ENCODE measurements at regions not wholly inside any gene's neighbourhood (a gene's known extent, or its start where the extent isn't known, plus 50 kb on each side); places are given as distances from the start of the nearest gene placed in this dataset.

- no peak for TF ChIP-seq CTCF (IDR thresholded peaks at IDR 0.05; ENCODE audit: low read depth, low read length)
- no peak for DNase-seq
- Histone ChIP-seq H3K27me3 (ENCODE audit: insufficient read depth, low read depth, severe bottlenecking) (no peaks in the 10 kb centered on the region), H3K36me3 (no peaks in the 10 kb centered on the region), H3K27ac (no peak overlapping the region), H3K4me3 (ENCODE audit: low read depth, low read length) (no peak overlapping the region), H3K9me3 (ENCODE audit: severe bottlenecking) (no peaks in the 10 kb centered on the region)
Observed at GRCh38 chr17:36818134-36818825, 119.0 kb upstream of the LHX1 start.

GRCh38 chr17:36823850-36824677 is 113.2 kb upstream of the LHX1 start:
- H3K9me3 ChIP-seq (ENCODE audit: severe bottlenecking) = no peaks in the 10 kb centered on the region
- TF ChIP-seq CTCF (IDR thresholded peaks at IDR 0.05; ENCODE audit: low read depth, low read length) = no peak
- no peak for DNase-seq
- no peaks in the 10 kb centered on the region for H3K36me3 ChIP-seq
- no peak overlapping the region for H3K27ac ChIP-seq
- no peak overlapping the region for H3K4me3 ChIP-seq (ENCODE audit: low read depth, low read length)
- no peaks in the 10 kb centered on the region for H3K27me3 ChIP-seq (ENCODE audit: insufficient read depth, low read depth, severe bottlenecking)

GRCh38 chr17:36824678-36825101 is 112.6 kb upstream of the LHX1 start:
- no peaks in the 10 kb centered on the region for H3K27me3 ChIP-seq (ENCODE audit: insufficient read depth, low read depth, severe bottlenecking)
- no peak overlapping the region for H3K4me3 ChIP-seq (ENCODE audit: low read depth, low read length)
- H3K36me3 ChIP-seq = no peaks in the 10 kb centered on the region
- no peaks in the 10 kb centered on the region for H3K9me3 ChIP-seq (ENCODE audit: severe bottlenecking)
- no peak overlapping the region for H3K27ac ChIP-seq
- no peak for TF ChIP-seq CTCF (IDR thresholded peaks at IDR 0.05; ENCODE audit: low read depth, low read length)
- DNase-seq = no peak

GRCh38 chr17:36825113-36825512 is 112.2 kb upstream of the LHX1 start:
- Histone ChIP-seq H3K9me3 (ENCODE audit: severe bottlenecking) (no peaks in the 10 kb centered on the region), H3K27me3 (ENCODE audit: insufficient read depth, low read depth, severe bottlenecking) (no peaks in the 10 kb centered on the region), H3K36me3 (no peaks in the 10 kb centered on the region), H3K4me3 (ENCODE audit: low read depth, low read length) (no peak overlapping the region), H3K27ac (no peak overlapping the region)
- no peak for DNase-seq
- no peak for TF ChIP-seq CTCF (IDR thresholded peaks at IDR 0.05; ENCODE audit: low read depth, low read length)

GRCh38 chr17:36825521-36825920 is 111.8 kb upstream of the LHX1 start:
- Histone ChIP-seq H3K36me3 (no peaks in the 10 kb centered on the region), H3K27ac (no peak overlapping the region), H3K4me3 (ENCODE audit: low read depth, low read length) (no peak overlapping the region), H3K9me3 (ENCODE audit: severe bottlenecking) (no peaks in the 10 kb centered on the region), H3K27me3 (ENCODE audit: insufficient read depth, low read depth, severe bottlenecking) (no peaks in the 10 kb centered on the region)
- no peak for TF ChIP-seq CTCF (IDR thresholded peaks at IDR 0.05; ENCODE audit: low read depth, low read length)
- DNase-seq = no peak

All from WERI-Rb-1 (cell line).